Right renal cortex interstitium (tissue), 3 donors: ENCODE measurements at regions not wholly inside any gene's neighbourhood (a gene's known extent, or its start where the extent isn't known, plus 50 kb on each side); places are given as distances from the start of the nearest gene placed in this dataset.

ENCODE experiments used
- DNase-seq, 3 donors: peaks; one replicate each; pipeline ENCODE4 v3.0.0-alpha.2; 2013; ENCODE audit warnings: low read depth in 3 of 3, low spot score in 2 of 3

- no peak for DNase-seq
These were observed 311.2 kb downstream of the NXPE2 start for GRCh38 chr11:114989536-114989935.

- no peak for DNase-seq
These were observed 327.3 kb downstream of the NXPE2 start for GRCh38 chr11:115005663-115006062.

DNA sequence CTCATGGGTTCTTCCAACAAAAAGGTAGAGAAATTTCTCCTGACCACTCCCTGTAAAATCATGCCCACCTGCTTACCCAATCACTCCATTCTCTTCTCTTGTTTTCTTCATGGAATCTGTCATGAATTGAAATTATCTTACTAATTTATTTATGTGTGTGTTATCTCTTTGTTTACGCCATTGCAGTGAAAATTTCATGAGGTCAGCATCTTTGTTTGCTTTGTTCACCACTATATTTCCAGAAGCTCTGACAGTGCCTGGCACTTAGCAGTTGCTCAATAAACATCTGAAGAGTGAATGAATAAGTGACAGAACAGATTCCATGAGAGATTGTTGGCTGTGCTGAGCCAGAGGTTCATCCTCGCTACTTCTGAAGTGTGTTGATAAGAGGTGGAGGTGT is 329.5 kb downstream of the NXPE2 start:
- no peak for DNase-seq

DNA sequence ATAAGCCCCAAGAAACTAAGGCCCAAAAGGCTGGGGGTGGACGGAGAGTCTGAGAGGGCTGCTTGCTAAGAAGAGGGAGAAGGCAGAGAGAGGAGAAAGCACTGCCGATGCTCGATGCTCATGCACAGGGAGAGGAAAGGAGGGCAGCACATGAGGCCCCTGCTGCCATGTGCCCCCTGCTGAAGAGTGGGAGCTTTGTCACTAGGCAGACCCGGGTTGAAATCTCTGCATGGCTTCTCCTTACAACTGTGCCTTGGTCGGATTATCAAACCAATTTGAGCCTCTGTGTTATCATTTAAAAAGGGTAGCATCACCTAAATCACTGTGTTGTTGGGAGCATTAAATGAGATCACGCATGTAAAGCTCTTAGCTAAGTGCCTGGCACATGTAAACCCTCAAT is 330.5 kb downstream of the NXPE2 start:
- DNase-seq = no peak

- no peak for DNase-seq
These were observed 339.2 kb downstream of the NXPE2 start for GRCh38 chr11:115017529-115017928.

GRCh38 chr11:115030166-115030565 is 351.8 kb downstream of the NXPE2 start:
- no peak for DNase-seq

- DNase-seq = no peak
These were observed 358.3 kb downstream of the NXPE2 start for GRCh38 chr11:115036406-115037180.

DNA sequence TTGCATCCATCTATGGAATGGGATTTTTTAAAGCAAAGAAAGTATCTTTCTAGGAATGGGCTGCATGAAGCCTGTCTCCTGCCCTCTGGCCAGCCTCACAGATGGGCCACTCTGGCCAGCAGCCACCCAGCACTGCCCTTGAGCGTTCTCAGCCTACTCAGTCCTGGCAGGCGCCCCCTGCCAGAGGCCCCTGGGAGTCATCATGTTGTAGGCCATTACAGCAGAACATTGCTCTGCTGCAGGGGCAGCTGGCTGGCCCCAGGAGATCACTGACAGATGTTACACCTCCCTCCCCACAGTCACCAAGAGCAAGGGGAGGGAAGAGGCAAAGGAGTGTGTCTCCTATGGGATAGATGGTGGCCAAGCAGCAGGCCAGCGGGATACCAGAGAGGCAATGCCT is 363.7 kb downstream of the NXPE2 start:
- DNase-seq = no peak

DNA sequence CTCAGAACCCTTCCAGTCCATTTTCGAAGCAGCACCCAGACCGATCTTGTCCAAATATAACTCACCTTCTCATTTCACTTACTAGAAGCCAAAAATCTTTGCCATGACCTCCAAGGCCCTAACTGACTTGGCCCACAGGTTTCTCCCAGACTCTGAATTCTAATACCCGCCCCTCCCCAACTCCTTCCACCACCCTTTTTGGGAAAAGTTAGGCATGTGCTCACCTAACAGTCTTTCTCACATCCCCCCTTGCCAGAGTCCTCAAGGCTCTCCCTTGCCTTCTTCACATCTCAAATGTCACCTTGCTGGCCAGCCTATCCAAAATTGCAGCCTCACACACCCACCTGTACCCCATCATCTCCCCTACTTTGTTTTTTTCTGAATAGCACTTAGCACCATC is 369.3 kb downstream of the NXPE2 start:
- DNase-seq = no peak

GRCh38 chr11:115049796-115050195 is 371.5 kb downstream of the NXPE2 start:
- no peak for DNase-seq

DNA sequence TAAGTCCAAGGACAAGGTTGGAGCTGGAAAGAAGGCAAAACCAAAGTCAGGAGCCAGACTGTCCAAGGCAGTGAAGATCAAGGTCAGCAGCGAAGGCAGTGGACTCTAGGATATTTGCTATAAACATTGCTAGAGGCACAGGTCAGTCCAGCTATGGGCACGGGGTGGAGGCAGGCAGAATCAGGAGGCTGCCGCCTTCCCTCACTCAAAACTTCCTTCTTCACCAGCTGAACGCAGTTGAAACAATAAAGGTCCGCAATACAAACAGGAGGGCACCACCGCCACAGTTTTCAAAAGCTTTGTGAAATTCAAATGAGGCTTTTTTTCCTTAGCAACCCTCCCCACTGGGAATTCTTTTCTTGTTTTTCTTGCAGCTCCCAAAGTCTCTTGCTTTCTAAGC is 372.4 kb downstream of the NXPE2 start:
- no peak for DNase-seq

DNA sequence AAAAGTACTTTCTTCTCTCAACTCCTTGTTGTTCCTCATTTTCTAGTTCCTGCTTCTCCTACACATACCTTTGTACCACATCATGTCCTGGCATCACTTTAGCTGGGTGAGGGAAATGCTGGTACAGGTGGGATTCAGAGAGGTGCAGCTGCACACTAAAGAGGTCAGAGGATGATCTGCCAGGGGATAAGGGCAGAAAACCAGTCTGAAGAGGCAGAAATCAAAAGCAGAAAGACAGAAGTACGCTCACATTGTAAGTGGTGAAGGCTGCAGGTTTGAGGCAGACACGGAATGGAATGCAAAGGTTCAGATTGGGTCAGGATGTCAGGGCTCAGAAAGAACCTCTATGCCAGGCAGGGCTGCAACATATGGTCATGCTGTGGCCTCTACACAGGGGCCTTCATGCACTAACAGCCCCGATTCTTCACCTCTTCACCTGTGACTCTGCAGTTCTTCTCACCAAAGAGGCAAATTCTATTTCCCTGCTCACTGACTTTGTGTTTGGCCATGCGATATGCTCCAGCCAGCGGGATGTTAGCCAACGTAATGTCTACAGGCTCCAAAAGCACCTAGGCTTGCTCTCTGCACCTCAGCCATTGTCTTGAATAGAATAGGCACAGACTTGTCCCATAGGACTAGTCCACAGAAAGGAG is 373.7 kb downstream of the NXPE2 start:
- DNase-seq = no peak

- DNase-seq = no peak
These were observed 374.3 kb downstream of the NXPE2 start for GRCh38 chr11:115052601-115053000.

- DNase-seq = no peak
These were observed 376.5 kb downstream of the NXPE2 start for GRCh38 chr11:115054570-115055538.

- DNase-seq = no peak
These were observed 378.2 kb downstream of the NXPE2 start for GRCh38 chr11:115056514-115056913.

DNA sequence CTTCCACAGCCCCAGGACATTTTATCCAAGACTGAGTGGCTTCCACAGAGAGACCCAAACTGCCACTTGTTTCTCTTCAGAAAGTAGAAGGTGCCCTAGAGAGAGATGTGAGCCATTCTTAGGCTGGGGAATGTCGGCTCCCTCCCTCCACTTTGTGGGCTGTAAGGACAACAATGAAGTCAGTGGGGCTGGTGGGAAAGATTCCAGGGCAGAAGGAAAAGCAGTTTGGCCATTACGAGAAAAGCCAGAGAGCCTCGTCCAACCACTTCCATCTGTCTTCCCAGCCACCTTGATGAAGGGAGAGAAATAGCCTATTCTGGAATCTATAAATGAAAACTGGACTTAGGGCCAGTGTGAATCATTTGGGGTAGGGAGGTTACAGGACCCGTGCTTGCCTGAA is 382.5 kb downstream of the NXPE2 start:
- DNase-seq = no peak

DNA sequence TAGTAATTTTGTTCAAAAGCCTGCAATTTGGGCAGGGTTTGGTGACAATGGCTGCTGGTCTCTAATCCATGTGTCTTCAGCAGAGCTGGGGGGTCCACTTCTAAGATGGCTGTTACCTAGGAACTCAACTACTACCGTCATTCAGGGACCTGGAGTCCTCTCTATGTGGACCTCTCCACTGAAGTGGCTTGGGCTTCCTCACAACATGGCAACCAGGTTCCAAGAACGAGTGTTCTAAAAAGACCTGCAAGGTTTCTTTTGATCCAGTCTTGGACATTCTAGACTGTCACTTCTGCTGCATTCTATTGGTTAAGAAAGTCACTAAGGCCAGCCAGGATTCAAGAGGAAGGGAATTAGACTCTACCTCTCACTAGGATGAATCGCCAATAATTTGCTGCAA is 387.0 kb downstream of the NXPE2 start:
- no peak for DNase-seq

- no peak for DNase-seq
These were observed 387.7 kb downstream of the NXPE2 start for GRCh38 chr11:115065830-115066664.

DNA sequence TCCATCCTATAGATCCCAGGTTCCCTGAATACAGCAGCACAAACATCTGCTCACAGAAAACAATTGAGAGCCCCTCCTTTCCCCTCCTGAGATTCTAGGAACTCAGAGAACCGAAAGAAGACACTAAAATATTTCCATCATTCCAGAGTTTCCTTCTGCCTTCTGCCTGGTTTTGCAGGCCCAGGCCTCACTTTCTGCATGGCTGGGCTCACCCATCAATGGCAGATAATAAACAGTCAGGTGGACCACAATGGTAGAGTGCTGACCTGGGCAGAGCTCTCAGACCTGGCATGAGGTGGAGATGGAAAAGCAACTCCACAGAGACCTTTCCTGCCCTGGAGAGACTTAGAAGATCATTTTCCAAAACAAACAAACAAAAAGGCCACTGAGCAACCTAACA is 389.1 kb downstream of the NXPE2 start:
- no peak for DNase-seq

GRCh38 chr11:115067900-115068530 is 389.7 kb downstream of the NXPE2 start:
- no peak for DNase-seq
